ENCODE measurements at regions not wholly inside any gene's neighbourhood (a gene's known extent, or its start where the extent isn't known, plus 50 kb on each side); places are given as distances from the start of the nearest gene placed in this dataset.

GRCh38 chr10:26621243-26621888 lies 76.1 kb upstream of the PDSS1 start:
- Histone ChIP-seq H3K4me1 (no peaks in the 10 kb centered on the region), H3K36me3 (ENCODE audit: control insufficient read depth, insufficient read depth, low read length) (no peaks in the 10 kb centered on the region), H3K4me3 (ENCODE audit: low read depth, low read length) (no peak overlapping the region), H3K4me2 (ENCODE audit: low read length) (no peak overlapping the region), H3K27me3 (ENCODE audit: control insufficient read depth, insufficient read depth, low read length) (no peaks in the 10 kb centered on the region), H3K79me2 (no peaks in the 10 kb centered on the region), H2AFZ (no peak overlapping the region), H3K9ac (no peak overlapping the region), H3K9me3 (ENCODE audit: control insufficient read depth, low read length) (no peaks in the 10 kb centered on the region), H3K27ac (no peak overlapping the region)
- no peak for TF ChIP-seq CTCF (IDR thresholded peaks at IDR 0.05)

GRCh38 chr10:26621889-26622711 lies 75.4 kb upstream of the PDSS1 start:
- no peaks in the 10 kb centered on the region for H3K36me3 ChIP-seq (ENCODE audit: control insufficient read depth, insufficient read depth, low read length)
- H3K4me3 ChIP-seq (ENCODE audit: low read depth, low read length), result peak overlapping the region; percentile 41
- H3K4me1 ChIP-seq, result no peaks in the 10 kb centered on the region
- no peaks in the 10 kb centered on the region for H3K9me3 ChIP-seq (ENCODE audit: control insufficient read depth, low read length)
- H3K27me3 ChIP-seq (ENCODE audit: control insufficient read depth, insufficient read depth, low read length), result no peaks in the 10 kb centered on the region
- peak overlapping the region; percentile 52 for H3K4me2 ChIP-seq (ENCODE audit: low read length)
- peak overlapping the region; percentile 60 for H2AFZ ChIP-seq
- TF ChIP-seq CTCF (IDR thresholded peaks at IDR 0.05), result no peak
- H3K27ac ChIP-seq, result no peak overlapping the region
- H3K79me2 ChIP-seq, result no peaks in the 10 kb centered on the region
- no peak overlapping the region for H3K9ac ChIP-seq

GRCh38 chr10:26622891-26623290 lies 74.6 kb upstream of the PDSS1 start:
- no peak for TF ChIP-seq CTCF (IDR thresholded peaks at IDR 0.05)
- Histone ChIP-seq H3K79me2 (no peaks in the 10 kb centered on the region), H3K4me1 (no peaks in the 10 kb centered on the region), H3K4me3 (ENCODE audit: low read depth, low read length) (no peak overlapping the region), H3K27ac (no peak overlapping the region), H3K9ac (no peak overlapping the region), H2AFZ (peak overlapping the region; percentile 60), H3K36me3 (ENCODE audit: control insufficient read depth, insufficient read depth, low read length) (no peaks in the 10 kb centered on the region), H3K4me2 (ENCODE audit: low read length) (no peak overlapping the region), H3K27me3 (ENCODE audit: control insufficient read depth, insufficient read depth, low read length) (no peaks in the 10 kb centered on the region), H3K9me3 (ENCODE audit: control insufficient read depth, low read length) (no peaks in the 10 kb centered on the region)

GRCh38 chr10:26624006-26624405 lies 73.5 kb upstream of the PDSS1 start:
- Histone ChIP-seq H3K36me3 (ENCODE audit: control insufficient read depth, insufficient read depth, low read length) (no peaks in the 10 kb centered on the region), H3K9me3 (ENCODE audit: control insufficient read depth, low read length) (no peaks in the 10 kb centered on the region), H2AFZ (no peak overlapping the region), H3K4me1 (no peaks in the 10 kb centered on the region), H3K27ac (no peak overlapping the region), H3K4me3 (ENCODE audit: low read depth, low read length) (no peak overlapping the region), H3K4me2 (ENCODE audit: low read length) (no peak overlapping the region), H3K27me3 (ENCODE audit: control insufficient read depth, insufficient read depth, low read length) (no peaks in the 10 kb centered on the region), H3K9ac (no peak overlapping the region), H3K79me2 (no peaks in the 10 kb centered on the region)
- no peak for TF ChIP-seq CTCF (IDR thresholded peaks at IDR 0.05)

Data from parathyroid adenoma (tissue), 2 donors.